ENCODE measurements at regions not wholly inside any gene's neighbourhood (a gene's known extent, or its start where the extent isn't known, plus 50 kb on each side); places are given as distances from the start of the nearest gene placed in this dataset.

DNA sequence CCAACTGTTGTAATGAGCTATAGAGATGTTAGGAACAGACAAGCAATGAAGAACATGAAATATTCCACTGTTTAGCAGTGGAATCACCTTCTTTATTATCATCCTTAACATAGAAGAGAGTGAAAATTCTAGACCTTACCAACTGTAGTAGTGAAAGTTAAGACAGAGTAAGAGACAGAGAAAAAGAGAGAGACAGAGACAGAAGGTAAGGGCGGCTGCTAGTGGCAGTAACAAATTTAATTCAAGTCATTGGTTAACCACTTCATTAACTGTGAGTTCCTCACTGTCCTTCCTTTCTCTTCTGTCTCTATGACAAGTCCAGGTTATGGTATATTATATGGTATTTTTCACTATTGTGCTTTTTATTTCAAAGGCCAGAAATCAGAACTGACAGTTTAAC, 355.7 kb upstream of the ESRRG start:
- TF ChIP-seq EZH2phosphoT487 (IDR thresholded peaks at IDR 0.05; ENCODE audit: low read depth): no peak
- TF ChIP-seq, protein P1, sequence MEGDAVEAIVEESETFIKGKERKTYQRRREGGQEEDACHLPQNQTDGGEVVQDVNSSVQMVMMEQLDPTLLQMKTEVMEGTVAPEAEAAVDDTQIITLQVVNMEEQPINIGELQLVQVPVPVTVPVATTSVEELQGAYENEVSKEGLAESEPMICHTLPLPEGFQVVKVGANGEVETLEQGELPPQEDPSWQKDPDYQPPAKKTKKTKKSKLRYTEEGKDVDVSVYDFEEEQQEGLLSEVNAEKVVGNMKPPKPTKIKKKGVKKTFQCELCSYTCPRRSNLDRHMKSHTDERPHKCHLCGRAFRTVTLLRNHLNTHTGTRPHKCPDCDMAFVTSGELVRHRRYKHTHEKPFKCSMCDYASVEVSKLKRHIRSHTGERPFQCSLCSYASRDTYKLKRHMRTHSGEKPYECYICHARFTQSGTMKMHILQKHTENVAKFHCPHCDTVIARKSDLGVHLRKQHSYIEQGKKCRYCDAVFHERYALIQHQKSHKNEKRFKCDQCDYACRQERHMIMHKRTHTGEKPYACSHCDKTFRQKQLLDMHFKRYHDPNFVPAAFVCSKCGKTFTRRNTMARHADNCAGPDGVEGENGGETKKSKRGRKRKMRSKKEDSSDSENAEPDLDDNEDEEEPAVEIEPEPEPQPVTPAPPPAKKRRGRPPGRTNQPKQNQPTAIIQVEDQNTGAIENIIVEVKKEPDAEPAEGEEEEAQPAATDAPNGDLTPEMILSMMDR (IDR thresholded peaks at IDR 0.05; ENCODE audit: low read depth, low read length): no peak

Measured in OCI-LY3 (cell line).